ENCODE measurements at regions not wholly inside any gene's neighbourhood (a gene's known extent, or its start where the extent isn't known, plus 50 kb on each side); places are given as distances from the start of the nearest gene placed in this dataset.

DNA sequence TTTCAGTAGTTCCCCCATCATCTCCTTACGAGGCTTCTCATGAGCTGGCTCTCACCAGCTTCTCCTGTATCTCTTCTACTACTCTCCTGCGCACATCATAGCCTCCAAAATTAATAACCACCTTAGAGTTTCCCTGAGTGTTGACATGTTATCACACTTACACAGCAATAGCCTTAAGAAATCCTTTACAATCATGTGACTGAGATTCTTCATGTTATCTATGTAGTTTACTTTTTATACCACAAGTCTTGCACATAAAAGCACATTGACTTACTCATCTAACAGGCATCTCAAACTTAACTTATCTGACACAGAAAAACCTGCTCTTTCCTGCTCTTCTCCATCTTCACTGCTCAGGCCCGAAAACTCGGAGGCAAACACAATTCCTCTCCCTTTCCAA, 103.7 kb upstream of the TAB2 start:
- H4K20me1 ChIP-seq (ENCODE audit: insufficient read depth, low read length, poor library complexity, severe bottlenecking) = no peaks in the 10 kb centered on the region
- no peak overlapping the region for H3K4me3 ChIP-seq (ENCODE audit: low read length, poor library complexity, severe bottlenecking)
- TF ChIP-seq, protein P1, sequence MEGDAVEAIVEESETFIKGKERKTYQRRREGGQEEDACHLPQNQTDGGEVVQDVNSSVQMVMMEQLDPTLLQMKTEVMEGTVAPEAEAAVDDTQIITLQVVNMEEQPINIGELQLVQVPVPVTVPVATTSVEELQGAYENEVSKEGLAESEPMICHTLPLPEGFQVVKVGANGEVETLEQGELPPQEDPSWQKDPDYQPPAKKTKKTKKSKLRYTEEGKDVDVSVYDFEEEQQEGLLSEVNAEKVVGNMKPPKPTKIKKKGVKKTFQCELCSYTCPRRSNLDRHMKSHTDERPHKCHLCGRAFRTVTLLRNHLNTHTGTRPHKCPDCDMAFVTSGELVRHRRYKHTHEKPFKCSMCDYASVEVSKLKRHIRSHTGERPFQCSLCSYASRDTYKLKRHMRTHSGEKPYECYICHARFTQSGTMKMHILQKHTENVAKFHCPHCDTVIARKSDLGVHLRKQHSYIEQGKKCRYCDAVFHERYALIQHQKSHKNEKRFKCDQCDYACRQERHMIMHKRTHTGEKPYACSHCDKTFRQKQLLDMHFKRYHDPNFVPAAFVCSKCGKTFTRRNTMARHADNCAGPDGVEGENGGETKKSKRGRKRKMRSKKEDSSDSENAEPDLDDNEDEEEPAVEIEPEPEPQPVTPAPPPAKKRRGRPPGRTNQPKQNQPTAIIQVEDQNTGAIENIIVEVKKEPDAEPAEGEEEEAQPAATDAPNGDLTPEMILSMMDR (conservative IDR thresholded peaks at IDR 0.05; ENCODE audit: low read length) = no peak
- no peak for TF ChIP-seq EZH2phosphoT487 (IDR thresholded peaks at IDR 0.05; ENCODE audit: borderline replicate concordance)
- no peak overlapping the region for H2AFZ ChIP-seq (ENCODE audit: low read length)
- H3K9me2 ChIP-seq (replicated peaks; ENCODE audit: low read depth, low read length) = no peaks in the 10 kb centered on the region
- H3K79me2 ChIP-seq (ENCODE audit: insufficient read depth, low read length) = no peaks in the 10 kb centered on the region
- no peaks in the 10 kb centered on the region for H3K9me3 ChIP-seq (ENCODE audit: insufficient read depth, low read depth, low read length)
- peaks cover 11% of the 10 kb centered on the region for H3K4me1 ChIP-seq (ENCODE audit: insufficient read depth, low read length, poor library complexity, severe bottlenecking)
- no peaks in the 10 kb centered on the region for H3F3A ChIP-seq (ENCODE audit: low read depth)
- H3K9ac ChIP-seq (ENCODE audit: low read depth, low read length, poor library complexity, severe bottlenecking) = no peak overlapping the region
- H3K27me3 ChIP-seq (ENCODE audit: insufficient read depth, low read length, poor library complexity, severe bottlenecking) = no peaks in the 10 kb centered on the region
- no peak overlapping the region for H3K4me2 ChIP-seq (ENCODE audit: low read depth, low read length, poor library complexity, severe bottlenecking)
- H3K36me3 ChIP-seq (ENCODE audit: insufficient read depth, low read length) = no peaks in the 10 kb centered on the region

DNA sequence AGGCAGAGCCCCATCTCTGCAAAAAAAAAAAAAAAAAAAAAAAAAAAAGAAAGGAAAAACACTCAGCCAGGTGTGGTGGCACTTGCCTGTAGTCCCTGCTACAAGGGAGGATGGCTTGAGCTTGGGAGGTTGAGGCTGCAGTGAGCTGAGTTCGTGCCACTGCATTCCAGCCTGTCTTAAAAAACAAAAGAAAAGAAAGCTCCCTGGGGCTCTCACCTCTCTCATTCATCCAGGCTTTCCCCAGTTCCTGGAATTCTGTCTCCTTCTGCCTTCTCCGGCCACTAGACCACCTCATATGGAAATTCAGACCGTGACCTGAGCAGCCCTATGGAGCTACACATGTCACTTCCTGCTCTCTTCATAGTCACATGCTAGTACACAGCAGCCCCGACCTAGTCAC, 101.1 kb upstream of the TAB2 start:
- Histone ChIP-seq H2AFZ (ENCODE audit: low read length) (0 out of 2 replicates have a peak overlapping the region, but pooled peaks have one; percentile 80), H4K20me1 (ENCODE audit: insufficient read depth, low read length, poor library complexity, severe bottlenecking) (no peaks in the 10 kb centered on the region), H3K27me3 (ENCODE audit: insufficient read depth, low read length, poor library complexity, severe bottlenecking) (no peaks in the 10 kb centered on the region), H3K9me2 (replicated peaks; ENCODE audit: low read depth, low read length) (no peaks in the 10 kb centered on the region), H3K79me2 (ENCODE audit: insufficient read depth, low read length) (no peaks in the 10 kb centered on the region), H3K9me3 (ENCODE audit: insufficient read depth, low read depth, low read length) (no peaks in the 10 kb centered on the region), H3K4me2 (ENCODE audit: low read depth, low read length, poor library complexity, severe bottlenecking) (no peak overlapping the region), H3K36me3 (ENCODE audit: insufficient read depth, low read length) (no peaks in the 10 kb centered on the region), H3K4me1 (ENCODE audit: insufficient read depth, low read length, poor library complexity, severe bottlenecking) (peaks cover 11% of the 10 kb centered on the region), H3K4me3 (ENCODE audit: low read length, poor library complexity, severe bottlenecking) (no peak overlapping the region), H3K9ac (ENCODE audit: low read depth, low read length, poor library complexity, severe bottlenecking) (no peak overlapping the region), H3F3A (ENCODE audit: low read depth) (no peaks in the 10 kb centered on the region)
- TF ChIP-seq EZH2phosphoT487 (IDR thresholded peaks at IDR 0.05; ENCODE audit: borderline replicate concordance) = no peak
- TF ChIP-seq, protein P1 (conservative IDR thresholded peaks at IDR 0.05; ENCODE audit: low read length) = no peak

DNA sequence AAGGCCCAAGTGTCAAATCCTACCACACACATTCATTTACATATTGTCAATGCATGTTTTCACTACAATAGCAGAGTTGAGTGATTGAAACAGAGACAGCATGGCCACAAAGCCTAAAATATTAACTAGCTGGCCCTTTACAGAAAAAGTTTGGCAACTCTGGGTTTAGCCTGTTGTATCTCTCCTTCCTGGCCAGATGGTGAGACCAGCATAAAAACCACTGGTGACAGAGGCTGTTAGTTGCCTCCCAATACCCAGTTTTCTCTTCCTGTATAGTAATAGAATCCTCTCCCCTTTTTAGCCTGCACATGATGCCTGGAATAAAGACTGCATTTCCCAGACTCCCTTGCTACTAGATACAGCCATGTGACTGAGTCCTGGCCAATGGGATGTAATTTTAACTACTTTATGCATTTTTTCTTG, 100.0 kb upstream of the TAB2 start:
- no peaks in the 10 kb centered on the region for H3K27me3 ChIP-seq (ENCODE audit: insufficient read depth, low read length, poor library complexity, severe bottlenecking)
- H2AFZ ChIP-seq (ENCODE audit: low read length) = peak overlapping the region; percentile 80
- no peaks in the 10 kb centered on the region for H3K9me2 ChIP-seq (replicated peaks; ENCODE audit: low read depth, low read length)
- no peaks in the 10 kb centered on the region for H3F3A ChIP-seq (ENCODE audit: low read depth)
- H3K36me3 ChIP-seq (ENCODE audit: insufficient read depth, low read length) = no peaks in the 10 kb centered on the region
- no peak overlapping the region for H3K9ac ChIP-seq (ENCODE audit: low read depth, low read length, poor library complexity, severe bottlenecking)
- H3K4me2 ChIP-seq (ENCODE audit: low read depth, low read length, poor library complexity, severe bottlenecking) = no peak overlapping the region
- no peak overlapping the region for H3K4me3 ChIP-seq (ENCODE audit: low read length, poor library complexity, severe bottlenecking)
- H4K20me1 ChIP-seq (ENCODE audit: insufficient read depth, low read length, poor library complexity, severe bottlenecking) = no peaks in the 10 kb centered on the region
- H3K79me2 ChIP-seq (ENCODE audit: insufficient read depth, low read length) = no peaks in the 10 kb centered on the region
- peaks cover 11% of the 10 kb centered on the region for H3K4me1 ChIP-seq (ENCODE audit: insufficient read depth, low read length, poor library complexity, severe bottlenecking)
- no peaks in the 10 kb centered on the region for H3K9me3 ChIP-seq (ENCODE audit: insufficient read depth, low read depth, low read length)
- TF ChIP-seq EZH2phosphoT487 (IDR thresholded peaks at IDR 0.05; ENCODE audit: borderline replicate concordance) = no peak
- TF ChIP-seq, protein P1 (conservative IDR thresholded peaks at IDR 0.05; ENCODE audit: low read length) = no peak
